ENCODE measurements at regions not wholly inside any gene's neighbourhood (a gene's known extent, or its start where the extent isn't known, plus 50 kb on each side); places are given as distances from the start of the nearest gene placed in this dataset.
A peak's percentile ranks its signal among the peaks of the same experiment; 100 is the strongest.

GRCh38 chr15:95254263-95254662, 1022.9 kb downstream of the MCTP2 start:
- TF ChIP-seq CTCF (conservative IDR thresholded peaks at IDR 0.05; ENCODE audit: low read depth, low read length) (no peak), EZH2 (IDR thresholded peaks at IDR 0.05; ENCODE audit: borderline replicate concordance, low read depth, low read length, poor library complexity, severe bottlenecking) (no peak)

GRCh38 chr15:95259513-95259912, 1028.2 kb downstream of the MCTP2 start:
- DNase-seq (ENCODE audit: low spot score): peak; percentile 89
- ChIA-PET CTCF (interaction anchor here (0.6 to 1.3 kb wide), 2 partner anchors 1069 to 1986 kb away, joined by 3 to 4 read pairs; no protein-coding TSS in a partner anchor), POLR2A (ENCODE audit: low non-redundant PET) (interaction anchor here (0.6 kb wide), 1 partner anchor 1067 kb away, joined by 6 read pairs; no protein-coding TSS in a partner anchor)
- no peaks in the 10 kb centered on the region for H3K27me3 ChIP-seq (replicated peaks; ENCODE audit: insufficient read depth, low read depth, low read length, poor library complexity)
- peak; percentile 73 for TF ChIP-seq CTCF (conservative IDR thresholded peaks at IDR 0.05; ENCODE audit: low read depth, low read length)
- no peak for TF ChIP-seq EZH2 (IDR thresholded peaks at IDR 0.05; ENCODE audit: borderline replicate concordance, low read depth, low read length, poor library complexity, severe bottlenecking)
- H3K4me3 ChIP-seq (ENCODE audit: low read depth, low read length, poor library complexity, severe bottlenecking): no peak overlapping the region
- no peaks in the 10 kb centered on the region for H3K9me3 ChIP-seq (ENCODE audit: low read depth, low read length, poor library complexity, severe bottlenecking)
- BruUV-seq (replicated peaks): no TSS peak
- intact Hi-C loops (cut with micrococcal nuclease; ENCODE audit: unreplicated experiment): loop anchor here (2.0 to 10.0 kb wide), 6 partner anchors 232 to 1988 kb away; no protein-coding TSS in a partner anchor
- no peaks in the 10 kb centered on the region for H3K36me3 ChIP-seq (ENCODE audit: insufficient read depth, low read length, poor library complexity, severe bottlenecking)
- no peak overlapping the region for H3K27ac ChIP-seq (ENCODE audit: low read depth, low read length, poor library complexity, severe bottlenecking)
- H3K4me1 ChIP-seq (ENCODE audit: insufficient read depth, low read length, poor library complexity, severe bottlenecking): peaks cover 22% of the 10 kb centered on the region

More at GRCh38 chr15:95254263-95254662, 1022.9 kb downstream of the MCTP2 start:
- Histone ChIP-seq H3K27me3 (replicated peaks; ENCODE audit: insufficient read depth, low read depth, low read length, poor library complexity) (no peaks in the 10 kb centered on the region), H3K9me3 (ENCODE audit: low read depth, low read length, poor library complexity, severe bottlenecking) (no peaks in the 10 kb centered on the region), H3K4me1 (ENCODE audit: insufficient read depth, low read length, poor library complexity, severe bottlenecking) (peaks cover 13% of the 10 kb centered on the region), H3K4me3 (ENCODE audit: low read depth, low read length, poor library complexity, severe bottlenecking) (no peak overlapping the region), H3K27ac (ENCODE audit: low read depth, low read length, poor library complexity, severe bottlenecking) (no peak overlapping the region), H3K36me3 (ENCODE audit: insufficient read depth, low read length, poor library complexity, severe bottlenecking) (no peaks in the 10 kb centered on the region)
- intact Hi-C loops (cut with micrococcal nuclease; ENCODE audit: unreplicated experiment): loop anchor here (10.0 kb wide), 1 partner anchor 579 kb away; no protein-coding TSS in a partner anchor
- BruUV-seq (replicated peaks): no TSS peak
- ChIA-PET CTCF (no interaction called here), POLR2A (ENCODE audit: low non-redundant PET) (no interaction called here)
- no peak for DNase-seq (ENCODE audit: low spot score)

- H3K36me3 ChIP-seq (ENCODE audit: insufficient read depth, low read length, poor library complexity, severe bottlenecking): no peaks in the 10 kb centered on the region
- H3K9me3 ChIP-seq (ENCODE audit: low read depth, low read length, poor library complexity, severe bottlenecking): no peaks in the 10 kb centered on the region
- TF ChIP-seq EZH2 (IDR thresholded peaks at IDR 0.05; ENCODE audit: borderline replicate concordance, low read depth, low read length, poor library complexity, severe bottlenecking) (no peak), CTCF (conservative IDR thresholded peaks at IDR 0.05; ENCODE audit: low read depth, low read length) (no peak)
- intact Hi-C loops (cut with micrococcal nuclease; ENCODE audit: unreplicated experiment): loop anchor here (2.0 to 10.0 kb wide), 6 partner anchors 233 to 1987 kb away; no protein-coding TSS in a partner anchor
- BruUV-seq (replicated peaks): no TSS peak
- H3K27me3 ChIP-seq (replicated peaks; ENCODE audit: insufficient read depth, low read depth, low read length, poor library complexity): no peaks in the 10 kb centered on the region
- H3K27ac ChIP-seq (ENCODE audit: low read depth, low read length, poor library complexity, severe bottlenecking): no peak overlapping the region
- no peak for DNase-seq (ENCODE audit: low spot score)
- peaks cover 22% of the 10 kb centered on the region for H3K4me1 ChIP-seq (ENCODE audit: insufficient read depth, low read length, poor library complexity, severe bottlenecking)
- no peak overlapping the region for H3K4me3 ChIP-seq (ENCODE audit: low read depth, low read length, poor library complexity, severe bottlenecking)
- ChIA-PET POLR2A (ENCODE audit: low non-redundant PET) (interaction anchor here (0.7 kb wide), 1 partner anchor 49 kb away, joined by 25 read pairs; no protein-coding TSS in a partner anchor), CTCF (interaction anchor here (0.6 to 1.3 kb wide), 2 partner anchors 1068 to 1986 kb away, joined by 3 to 4 read pairs; no protein-coding TSS in a partner anchor)
These were observed 1028.6 kb downstream of the MCTP2 start for GRCh38 chr15:95259965-95260364.
